Stimulated activated CD4-positive, alpha-beta T cell treated with anti-CD3 and anti-CD28 coated beads, Interleukin-4, amount 100 ng/mL, for 48 hours (primary cell): ENCODE measurements at regions not wholly inside any gene's neighbourhood (a gene's known extent, or its start where the extent isn't known, plus 50 kb on each side); places are given as distances from the start of the nearest gene placed in this dataset.
"Not testable (repeated sequence)": the region's sequence is repeated elsewhere in the genome, so short reads cannot be mapped to it uniquely, and the experiment has no call there.

ENCODE experiments used
- DNase-seq, 2 donors: peaks; one replicate each; pipeline ENCODE4 v3.0.0-alpha.2; 2020; ENCODE audit warnings: low read depth in 2 of 2

GRCh38 chr6:122248844-122249243 is 150.6 kb upstream of the HSF2 start:
- no peak for DNase-seq

- DNase-seq: no peak
These were observed 140.6 kb upstream of the HSF2 start for GRCh38 chr6:122258839-122259238.

DNA sequence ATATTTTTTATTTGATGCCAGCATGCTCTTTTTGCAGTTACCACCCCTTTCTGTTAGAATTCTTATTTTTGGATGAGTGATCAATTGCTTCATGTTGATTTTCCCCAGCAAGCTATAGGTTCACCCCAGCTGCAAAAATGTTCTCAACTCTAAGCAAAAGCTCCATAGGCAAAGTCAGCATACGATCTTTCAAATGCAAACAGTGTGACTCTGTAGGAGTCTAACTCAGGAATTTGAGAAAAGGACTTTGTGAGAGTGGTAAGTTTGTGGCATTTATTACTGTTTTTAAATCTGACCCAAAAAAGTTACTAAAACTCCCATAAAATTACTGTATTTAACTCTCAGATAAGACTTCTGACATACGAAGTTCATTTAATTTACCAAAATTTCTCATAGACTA is 134.9 kb upstream of the HSF2 start:
- DNase-seq: no peak

GRCh38 chr6:122265755-122266154 is 133.7 kb upstream of the HSF2 start:
- no peak for DNase-seq

GRCh38 chr6:122268394-122268793 is 131.1 kb upstream of the HSF2 start:
- DNase-seq: no peak

- DNase-seq: no peak
These were observed 122.8 kb upstream of the HSF2 start for GRCh38 chr6:122276637-122277036.

- not testable (repeated sequence) for DNase-seq
These were observed 119.1 kb upstream of the HSF2 start for GRCh38 chr6:122280105-122281021.

GRCh38 chr6:122283884-122284283 is 115.6 kb upstream of the HSF2 start:
- no peak for DNase-seq

DNA sequence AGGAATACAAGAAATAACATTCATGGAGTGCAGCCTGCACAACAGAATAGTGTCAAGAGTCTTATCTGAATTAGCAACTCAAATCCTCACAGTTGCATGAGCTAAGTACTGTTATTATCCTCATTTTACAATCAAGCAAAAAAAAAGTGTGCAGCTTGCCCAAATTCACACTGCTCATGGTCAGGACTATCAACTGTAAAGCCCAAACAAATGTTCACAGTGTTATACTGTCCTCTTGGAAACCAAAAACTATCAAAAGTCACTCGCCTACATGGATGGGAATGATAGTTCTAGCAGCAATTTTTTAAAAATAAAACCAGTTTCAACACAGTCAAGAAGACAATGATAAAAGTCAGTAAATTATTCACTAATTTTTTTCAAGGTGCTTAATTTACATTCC is 114.6 kb upstream of the HSF2 start:
- no peak for DNase-seq

GRCh38 chr6:122285292-122285913 is 114.0 kb upstream of the HSF2 start:
- no peak for DNase-seq

DNA sequence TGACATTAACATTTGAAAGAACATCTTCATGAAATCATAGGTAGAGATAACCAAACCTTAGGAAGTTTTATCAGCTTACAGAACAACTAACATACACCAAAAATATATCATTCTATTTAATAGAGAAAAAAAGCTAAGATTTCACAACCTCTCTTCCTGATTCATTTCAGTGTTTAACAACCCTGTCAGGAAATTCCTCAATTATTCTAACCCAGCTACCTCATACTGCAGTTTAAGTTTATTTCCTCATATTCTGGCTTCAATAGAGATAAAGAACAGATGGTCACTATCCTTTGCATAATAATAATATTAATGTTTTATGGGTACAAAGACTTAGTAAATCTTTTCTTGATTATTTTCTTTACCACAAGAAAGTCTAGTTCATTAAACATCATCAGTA is 112.9 kb upstream of the HSF2 start:
- no peak for DNase-seq

- no peak for DNase-seq
These were observed 109.5 kb upstream of the HSF2 start for GRCh38 chr6:122289762-122290539.

DNA sequence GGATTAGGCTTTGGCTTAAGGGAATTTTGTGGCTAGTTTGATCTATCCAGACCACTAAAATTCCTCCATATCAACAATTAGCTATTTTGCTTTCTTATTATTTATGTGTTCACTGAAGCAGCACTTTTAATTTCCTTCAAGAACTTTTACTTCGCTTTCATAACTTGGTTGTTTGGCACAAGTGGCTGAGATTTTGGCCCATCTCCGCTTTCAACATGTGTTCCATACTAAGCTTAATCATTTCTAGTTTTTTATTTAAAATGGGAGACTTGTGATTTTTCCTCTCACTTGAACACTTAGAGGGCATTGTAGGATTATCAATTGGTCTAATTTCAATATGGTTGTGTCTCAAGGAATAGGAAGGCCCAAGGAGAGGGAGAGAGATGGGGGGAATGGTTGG is 102.4 kb upstream of the HSF2 start:
- no peak for DNase-seq

- DNase-seq: no peak
These were observed 97.4 kb upstream of the HSF2 start for GRCh38 chr6:122302067-122302466.

- DNase-seq: no peak
These were observed 91.9 kb upstream of the HSF2 start for GRCh38 chr6:122307577-122307976.

GRCh38 chr6:122308074-122308473 is 91.4 kb upstream of the HSF2 start:
- no peak for DNase-seq

DNA sequence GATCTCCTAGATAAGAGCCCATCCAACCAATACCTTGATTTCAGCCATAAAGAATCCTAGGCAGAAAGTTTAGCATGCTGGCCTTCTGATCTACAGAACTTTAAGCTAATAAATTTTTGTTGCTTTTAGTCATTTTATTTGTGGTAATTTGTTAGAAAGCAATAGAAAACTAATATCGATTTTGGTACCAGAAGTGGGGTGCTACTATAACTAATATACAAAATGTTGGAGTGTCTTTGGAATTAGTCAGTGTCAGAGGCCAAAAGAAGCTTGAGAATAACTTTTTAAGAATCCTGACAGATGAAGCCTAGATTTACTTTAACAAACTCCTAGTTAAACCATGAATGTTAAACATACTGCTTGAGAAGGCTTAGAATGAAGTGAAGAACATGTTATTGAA is 83.6 kb upstream of the HSF2 start:
- DNase-seq: no peak

- no peak for DNase-seq
These were observed 76.6 kb upstream of the HSF2 start for GRCh38 chr6:122322824-122323223.

GRCh38 chr6:122323361-122323760 is 76.1 kb upstream of the HSF2 start:
- DNase-seq: no peak

DNA sequence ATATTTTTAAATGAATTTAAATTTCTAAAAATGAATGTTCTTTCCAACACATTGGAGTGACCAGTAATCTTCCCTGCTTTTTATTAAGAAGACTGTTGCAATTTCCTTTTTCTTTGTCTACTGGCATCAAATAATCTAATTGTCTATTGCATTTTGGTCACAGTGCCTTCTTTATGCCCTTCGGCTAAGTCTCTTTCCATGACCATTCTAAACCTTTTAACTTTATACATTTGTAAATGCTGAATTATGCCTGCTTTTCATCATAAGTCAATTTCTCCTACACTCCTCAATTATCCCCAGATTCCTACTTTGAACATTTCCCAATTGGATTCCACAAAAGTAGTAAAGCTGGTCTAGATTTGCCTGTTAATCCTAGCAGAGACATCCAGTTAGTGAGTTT is 69.1 kb upstream of the HSF2 start:
- DNase-seq: no peak

DNA sequence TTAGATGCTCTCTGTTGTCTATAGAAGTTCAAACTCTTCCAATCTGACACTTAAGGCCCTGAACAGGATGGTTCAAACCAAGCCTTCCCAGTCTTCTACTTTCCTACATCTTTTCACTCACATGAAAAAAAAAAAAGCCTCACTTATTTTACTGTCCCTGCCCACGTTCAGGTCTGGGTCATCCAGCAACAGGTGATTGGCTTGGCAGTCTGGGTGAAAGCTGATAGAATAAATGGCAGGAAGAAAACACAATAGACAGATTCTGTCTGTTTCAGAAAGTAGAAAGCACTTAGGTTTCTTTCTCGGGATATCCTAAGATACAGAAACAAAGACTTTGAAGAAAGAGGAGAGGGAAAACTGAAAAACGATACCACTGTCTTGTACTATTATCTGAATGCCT is 61.8 kb upstream of the HSF2 start:
- no peak for DNase-seq

GRCh38 chr6:122339661-122340060 is 59.8 kb upstream of the HSF2 start:
- DNase-seq: no peak

DNA sequence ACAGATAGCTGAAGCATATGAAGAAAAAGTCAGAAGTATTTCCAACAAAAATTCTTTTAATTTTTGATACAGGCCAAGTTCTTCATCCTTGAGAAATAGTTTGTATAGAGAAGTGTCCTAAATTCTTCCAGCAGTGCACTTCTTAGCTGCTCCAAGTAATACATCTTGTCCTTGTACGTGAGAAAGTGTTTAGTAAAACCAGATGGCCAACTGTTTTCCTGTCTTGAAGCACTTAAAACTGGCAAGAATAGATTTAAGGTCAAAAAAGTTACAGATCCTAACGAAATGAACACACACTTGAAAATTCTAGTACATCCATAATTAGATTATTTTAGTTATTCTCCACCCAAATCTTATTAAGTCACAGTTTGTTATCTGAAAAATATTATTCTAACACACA is 52.2 kb upstream of the HSF2 start:
- DNase-seq: no peak
